Naive thymus-derived CD4-positive, alpha-beta T cell (primary cell): ENCODE measurements at regions not wholly inside any gene's neighbourhood (a gene's known extent, or its start where the extent isn't known, plus 50 kb on each side); places are given as distances from the start of the nearest gene placed in this dataset.
A peak's percentile ranks its signal among the peaks of the same experiment; 100 is the strongest.

Source experiments
- ATAC-seq: fragments of 150-1000 bp; cut with Tn5 transposase; 2 replicates; pipeline ENCODE4 v1.10.0; 2021; ENCODE audit warnings: mild to moderate bottlenecking, moderate library complexity
- CTCF ChIA-PET: fragments of 350-600 bp; sonication (Branson Sonifier 250); formaldehyde crosslinking; loops from one replicate; lab custom pipeline; 2021; ENCODE audit warnings: antibody characterized with exemption; lab: Charles Lee
- POLR2A ChIA-PET: fragments of 350-600 bp; sonication (Branson Sonifier 250); formaldehyde crosslinking; loops from one replicate; lab custom pipeline; 2021; ENCODE audit warnings: antibody characterized with exemption, inconsistent platforms; lab: Charles Lee
- DNase-seq, 9 donors: peaks; one replicate each; pipeline versions ENCODE4 v3.0.0 to v3.0.0-alpha.2; 2020 to 2022; ENCODE audit warnings: mixed read lengths in 1 of 9
- H3K27ac ChIP-seq: one replicate; pipeline ENCODE4 v1.7.0; 2013; ENCODE audit warnings: mild to moderate bottlenecking, low read depth, low read length, moderate library complexity
- H3K27me3 ChIP-seq, 2 donors: one replicate each; pipeline ENCODE4 v1.7.0; 2013; ENCODE audit warnings: low read length in 2 of 2, mild to moderate bottlenecking in 2 of 2, moderate library complexity in 2 of 2; ENCODE audit not compliant: control insufficient read depth in 2 of 2, insufficient read depth in 2 of 2
- H3K36me3 ChIP-seq, 3 experiments: 1 replicate in 2 of 3; 2 replicates in 1 of 3; pipeline ENCODE4 v1.7.0; 2013; ENCODE audit warnings: low read length in 3 of 3, mild to moderate bottlenecking in 3 of 3, moderate library complexity in 1 of 3; ENCODE audit not compliant: insufficient read depth in 3 of 3, control insufficient read depth in 2 of 3
- H3K4me1 ChIP-seq, 2 donors: one replicate each; pipeline ENCODE4 v1.7.0; 2013; ENCODE audit warnings: low read length in 2 of 2, mild to moderate bottlenecking in 2 of 2, moderate library complexity in 1 of 2; ENCODE audit not compliant: control insufficient read depth in 2 of 2, insufficient read depth in 2 of 2
- H3K4me3 ChIP-seq: 2 replicates; pipeline ENCODE4 v1.7.0; 2013; ENCODE audit warnings: mild to moderate bottlenecking, low read length
- H3K9me3 ChIP-seq, 3 experiments: 1 replicate in 2 of 3; 2 replicates in 1 of 3; pipeline ENCODE4 v1.7.0; 2013; ENCODE audit warnings: low read length in 3 of 3; ENCODE audit not compliant: control insufficient read depth in 2 of 3
- H3K27ac Mint-ChIP-seq, 9 donors: one replicate each; pipeline ENCODE4 v1.8.0; 2020 to 2022; ENCODE audit warnings: mixed read lengths in 9 of 9, mild to moderate bottlenecking in 8 of 9, moderate library complexity in 5 of 9, inconsistent platforms in 2 of 9
- H3K27me3 Mint-ChIP-seq, 5 donors: one replicate each; pipeline ENCODE4 v1.8.0; 2021 to 2022; ENCODE audit warnings: mixed read lengths in 5 of 5, mild to moderate bottlenecking in 1 of 5
- H3K36me3 Mint-ChIP-seq, 5 donors: one replicate each; pipeline ENCODE4 v1.8.0; 2020 to 2022; ENCODE audit warnings: mixed read lengths in 5 of 5, mild to moderate bottlenecking in 3 of 5, inconsistent platforms in 1 of 5
- H3K4me1 Mint-ChIP-seq, 7 donors: one replicate each; pipeline ENCODE4 v1.8.0; 2020 to 2022; ENCODE audit warnings: mixed read lengths in 7 of 7, mild to moderate bottlenecking in 3 of 7, inconsistent platforms in 1 of 7
- H3K4me3 Mint-ChIP-seq, 10 donors: one replicate each; pipeline ENCODE4 v1.8.0; 2020 to 2022; ENCODE audit warnings: mild to moderate bottlenecking in 10 of 10, mixed read lengths in 10 of 10, moderate library complexity in 6 of 10, inconsistent platforms in 2 of 10
- H3K9me3 Mint-ChIP-seq, 11 donors: one replicate each; pipeline ENCODE4 v1.8.0; 2020 to 2022; ENCODE audit warnings: mixed read lengths in 11 of 11, mild to moderate bottlenecking in 4 of 11, inconsistent platforms in 1 of 11, moderate library complexity in 1 of 11
- intact Hi-C, 2 donors: fragments of 100-400 bp; cut with micrococcal nuclease; formaldehyde crosslinking; loops; one replicate each; pipeline ENCODE4 v1.15.1; 2023

DNA sequence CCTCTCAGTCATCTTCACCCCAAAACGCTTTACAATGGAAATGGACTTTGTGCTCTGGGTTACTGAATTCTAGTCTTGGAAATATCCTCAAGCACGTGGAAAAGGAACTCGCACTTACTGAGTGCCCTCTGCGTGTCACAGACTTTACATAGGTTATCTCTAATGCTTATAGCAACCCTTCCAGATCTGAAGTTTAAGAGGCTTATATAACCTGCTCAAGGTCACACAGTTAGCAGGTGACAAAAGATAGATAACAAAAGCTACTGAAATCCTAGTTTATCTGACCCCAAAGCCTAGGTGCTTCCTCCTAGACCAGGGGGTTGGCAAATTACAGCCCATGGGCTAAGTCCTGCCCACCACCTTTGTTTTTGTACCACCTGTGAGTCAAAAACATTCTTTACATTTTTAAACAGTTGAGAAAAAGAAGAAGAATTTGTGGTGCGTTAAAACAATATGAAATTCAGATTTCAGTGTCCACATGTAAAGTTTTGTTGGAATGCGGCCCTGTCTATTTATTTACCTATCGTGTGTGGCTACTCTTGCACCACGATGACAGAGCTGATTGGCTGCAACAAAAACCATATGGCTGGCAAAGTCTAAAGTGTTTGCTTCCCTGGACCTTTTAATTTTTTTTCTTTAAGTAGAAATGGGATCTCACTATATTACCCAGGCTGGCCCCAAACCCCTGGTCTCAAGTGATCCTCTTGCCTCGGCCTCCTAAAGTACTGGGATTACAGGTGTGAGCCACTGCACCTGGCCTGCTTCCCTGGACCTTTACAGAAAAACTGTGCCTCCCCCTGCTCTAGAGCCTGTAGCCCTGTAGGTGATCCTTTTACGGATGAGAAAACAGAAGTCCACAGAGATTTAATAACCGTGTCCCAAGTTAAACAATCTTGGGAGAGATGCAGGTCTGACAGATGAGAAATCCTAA, 110.2 kb upstream of the RREB1 start:
- Mint-ChIP-seq H3K36me3 (no peaks in the 10 kb centered on the region), H3K4me3 (no peak overlapping the region), H3K4me1 (no peaks in the 10 kb centered on the region), H3K27me3 (peaks cover 0 to 36% (median 0%) of the 10 kb centered on the region in 5 donors), H3K9me3 (peaks cover 0 to 6% (median 0%) of the 10 kb centered on the region in 11 donors), H3K27ac (no peak overlapping the region)
- Histone ChIP-seq H3K27ac (no peak overlapping the region), H3K9me3 (no peaks in the 10 kb centered on the region), H3K4me1 (no peaks in the 10 kb centered on the region), H3K36me3 (no peaks in the 10 kb centered on the region), H3K4me3 (no peak overlapping the region), H3K27me3 (no peaks in the 10 kb centered on the region)
- intact Hi-C loops, result no loop called here
- ATAC-seq (no peak), DNase-seq (no peak)
- POLR2A ChIA-PET, result no interaction called here
- CTCF ChIA-PET, result no interaction called here

DNA sequence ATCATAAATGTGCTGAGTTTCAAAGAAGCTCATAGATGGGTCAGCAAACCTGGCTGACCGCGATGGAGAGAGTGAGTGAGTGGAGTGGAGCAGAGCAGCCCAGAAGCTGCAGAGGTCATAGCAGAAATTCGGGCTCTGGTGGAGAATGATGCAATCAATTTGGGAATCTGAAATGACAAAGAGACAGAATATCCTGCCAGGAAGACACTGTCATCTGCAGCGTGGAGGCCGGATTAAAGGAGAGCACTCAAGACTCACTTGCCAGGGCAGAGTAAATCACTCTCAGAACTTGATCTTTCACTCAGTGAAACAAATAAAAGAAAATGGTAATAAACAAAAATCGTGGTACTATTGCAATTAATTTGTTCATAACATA, 109.6 kb upstream of the RREB1 start:
- CTCF ChIA-PET, result no interaction called here
- H3K9me3 Mint-ChIP-seq, result peaks cover 0 to 6% (median 0%) of the 10 kb centered on the region in 11 donors
- ATAC-seq (no peak), DNase-seq (no peak)
- H3K4me3 Mint-ChIP-seq, result no peak overlapping the region
- Histone ChIP-seq H3K4me3 (no peak overlapping the region), H3K36me3 (no peaks in the 10 kb centered on the region), H3K27ac (no peak overlapping the region), H3K4me1 (no peaks in the 10 kb centered on the region), H3K27me3 (no peaks in the 10 kb centered on the region), H3K9me3 (no peaks in the 10 kb centered on the region)
- no peaks in the 10 kb centered on the region for H3K4me1 Mint-ChIP-seq
- no peaks in the 10 kb centered on the region for H3K36me3 Mint-ChIP-seq
- intact Hi-C loops, result no loop called here
- POLR2A ChIA-PET, result no interaction called here
- no peak overlapping the region for H3K27ac Mint-ChIP-seq
- peaks cover 0 to 36% (median 0%) of the 10 kb centered on the region in 5 donors for H3K27me3 Mint-ChIP-seq

DNA sequence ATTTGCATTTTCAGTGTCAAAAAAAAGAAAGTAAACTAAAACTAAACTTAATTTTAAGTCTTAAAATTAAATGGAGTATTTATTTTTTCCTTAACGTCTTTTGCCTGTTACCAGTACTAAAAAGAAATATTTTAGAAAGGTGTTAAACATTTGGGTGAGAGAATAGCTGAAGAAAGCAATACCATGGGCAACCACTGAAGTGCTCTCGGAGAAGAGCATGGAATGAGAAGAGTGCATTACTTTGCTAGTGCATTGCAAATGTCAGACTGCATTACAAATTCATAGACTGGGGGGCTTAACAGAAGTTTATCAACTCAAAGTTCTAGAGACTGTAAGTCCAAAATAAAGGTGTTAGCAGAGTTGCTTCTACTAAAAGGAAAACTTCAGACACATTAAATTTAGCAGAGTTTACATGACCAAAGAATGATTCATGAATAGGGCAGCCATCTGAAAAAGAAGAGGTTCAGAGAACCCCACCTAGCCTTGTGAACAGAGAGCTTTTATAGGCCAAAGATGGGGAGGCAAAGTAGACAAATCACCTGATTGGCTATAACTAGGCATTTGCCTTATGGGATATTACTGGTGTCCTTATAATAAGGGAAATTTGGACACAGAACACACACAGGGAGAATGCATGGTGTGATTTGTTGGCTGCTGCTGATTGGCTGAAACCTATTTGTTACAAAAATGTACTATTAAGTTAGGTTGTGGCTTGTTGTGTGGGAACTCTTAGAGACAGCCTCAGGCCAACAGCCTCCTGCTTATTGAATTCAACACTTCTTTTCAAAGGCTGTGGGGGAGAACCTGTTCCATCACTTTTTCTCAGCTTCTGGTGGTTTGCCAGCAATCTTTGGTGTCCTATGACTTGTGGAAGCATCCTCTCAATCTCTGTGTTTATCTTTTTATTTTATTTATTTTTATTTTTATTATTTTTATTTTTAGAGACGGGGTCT, 106.7 kb upstream of the RREB1 start:
- H3K9me3 ChIP-seq, result no peaks in the 10 kb centered on the region
- no peaks in the 10 kb centered on the region for H3K36me3 ChIP-seq
- Mint-ChIP-seq H3K36me3 (no peaks in the 10 kb centered on the region), H3K9me3 (peaks cover 0 to 6% (median 0%) of the 10 kb centered on the region in 11 donors), H3K4me3 (no peak overlapping the region), H3K4me1 (peaks cover 0 to 5% (median 0%) of the 10 kb centered on the region in 7 donors), H3K27ac (peak overlapping the region in 1 of 9 donors; percentile 83), H3K27me3 (peaks cover 0 to 30% (median 0%) of the 10 kb centered on the region in 5 donors)
- intact Hi-C loops, result no loop called here
- ChIA-PET CTCF (no interaction called here), POLR2A (no interaction called here)
- H3K27ac ChIP-seq, result no peak overlapping the region
- H3K4me1 ChIP-seq, result no peaks in the 10 kb centered on the region
- H3K27me3 ChIP-seq, result no peaks in the 10 kb centered on the region
- DNase-seq, result no peak
- ATAC-seq, result no peak
- H3K4me3 ChIP-seq, result no peak overlapping the region

DNA sequence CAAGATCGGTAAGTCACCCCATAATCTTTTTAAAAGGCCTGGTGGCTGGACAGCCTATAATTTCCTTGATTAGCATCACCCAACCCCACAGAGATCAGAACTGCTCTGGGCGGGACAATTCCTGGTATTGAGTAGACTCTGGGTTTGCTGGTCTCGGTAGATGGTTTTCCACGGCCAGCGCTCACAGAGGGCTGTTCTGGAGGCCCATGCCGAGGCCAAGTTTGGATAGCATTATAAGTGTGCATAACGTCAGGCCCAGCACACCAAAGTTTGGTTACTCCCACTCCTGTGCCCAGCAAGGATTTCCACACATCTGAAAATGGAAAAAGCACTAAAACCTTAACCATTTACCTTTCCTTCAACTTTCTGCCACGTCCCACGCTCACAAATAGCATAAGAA, 104.7 kb upstream of the RREB1 start:
- no peak for DNase-seq
- Histone ChIP-seq H3K27me3 (no peaks in the 10 kb centered on the region), H3K9me3 (no peaks in the 10 kb centered on the region), H3K4me3 (no peak overlapping the region), H3K36me3 (no peaks in the 10 kb centered on the region), H3K4me1 (no peaks in the 10 kb centered on the region), H3K27ac (no peak overlapping the region)
- peaks cover 0 to 6% (median 0%) of the 10 kb centered on the region in 11 donors for H3K9me3 Mint-ChIP-seq
- peaks cover 0 to 20% (median 0%) of the 10 kb centered on the region in 5 donors for H3K27me3 Mint-ChIP-seq
- intact Hi-C loops, result no loop called here
- no peaks in the 10 kb centered on the region for H3K36me3 Mint-ChIP-seq
- ChIA-PET POLR2A (no interaction called here), CTCF (no interaction called here)
- no peak for ATAC-seq
- no peak overlapping the region for H3K4me3 Mint-ChIP-seq
- peaks cover 0 to 5% (median 0%) of the 10 kb centered on the region in 7 donors for H3K4me1 Mint-ChIP-seq
- H3K27ac Mint-ChIP-seq, result no peak overlapping the region

DNA sequence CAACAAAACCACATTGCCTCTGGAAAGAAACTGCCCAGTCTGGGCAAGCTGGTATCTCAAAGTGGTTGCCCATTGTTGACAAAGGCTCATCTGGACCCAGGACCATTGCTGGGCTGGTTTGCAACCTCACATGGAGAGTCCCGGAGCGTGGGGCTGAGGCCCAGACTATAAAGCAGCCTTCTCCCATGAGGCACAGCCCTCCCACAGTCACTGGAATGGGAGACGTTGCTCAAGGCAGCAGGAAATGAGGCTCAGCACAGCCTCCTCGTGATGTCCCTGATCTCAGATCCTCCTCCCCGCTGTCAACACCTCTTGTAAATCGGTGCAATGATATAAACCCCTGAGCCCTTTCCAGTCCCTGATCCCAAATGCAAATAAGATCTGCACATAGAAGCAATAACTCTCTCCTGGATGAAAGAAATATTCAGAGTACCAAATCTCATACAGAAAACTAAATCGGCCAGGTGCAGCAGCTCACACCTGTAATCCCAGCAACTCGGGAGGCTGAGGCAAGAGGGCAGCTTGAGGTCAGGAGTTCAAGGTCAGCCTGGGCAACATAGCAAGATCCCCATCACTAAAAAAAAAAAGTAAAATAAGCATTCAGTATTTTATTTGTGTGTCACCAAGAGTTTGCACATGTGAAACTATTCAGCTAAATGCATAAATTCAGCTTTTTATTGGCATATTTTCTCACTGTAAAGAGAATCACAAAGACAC, 103.0 kb upstream of the RREB1 start:
- DNase-seq (no peak), ATAC-seq (no peak)
- no peaks in the 10 kb centered on the region for H3K36me3 ChIP-seq
- H3K9me3 ChIP-seq, result no peaks in the 10 kb centered on the region
- H3K27me3 ChIP-seq, result no peaks in the 10 kb centered on the region
- H3K9me3 Mint-ChIP-seq, result peaks cover 0 to 6% (median 0%) of the 10 kb centered on the region in 11 donors
- no peak overlapping the region for H3K27ac Mint-ChIP-seq
- H3K4me1 ChIP-seq, result no peaks in the 10 kb centered on the region
- no peak overlapping the region for H3K27ac ChIP-seq
- no peaks in the 10 kb centered on the region for H3K36me3 Mint-ChIP-seq
- no peak overlapping the region for H3K4me3 ChIP-seq
- POLR2A ChIA-PET, result no interaction called here
- H3K4me3 Mint-ChIP-seq, result no peak overlapping the region
- H3K4me1 Mint-ChIP-seq, result peaks cover 0 to 5% (median 0%) of the 10 kb centered on the region in 7 donors
- intact Hi-C loops, result no loop called here
- H3K27me3 Mint-ChIP-seq, result peaks cover 0 to 13% (median 0%) of the 10 kb centered on the region in 5 donors
- CTCF ChIA-PET, result no interaction called here

DNA sequence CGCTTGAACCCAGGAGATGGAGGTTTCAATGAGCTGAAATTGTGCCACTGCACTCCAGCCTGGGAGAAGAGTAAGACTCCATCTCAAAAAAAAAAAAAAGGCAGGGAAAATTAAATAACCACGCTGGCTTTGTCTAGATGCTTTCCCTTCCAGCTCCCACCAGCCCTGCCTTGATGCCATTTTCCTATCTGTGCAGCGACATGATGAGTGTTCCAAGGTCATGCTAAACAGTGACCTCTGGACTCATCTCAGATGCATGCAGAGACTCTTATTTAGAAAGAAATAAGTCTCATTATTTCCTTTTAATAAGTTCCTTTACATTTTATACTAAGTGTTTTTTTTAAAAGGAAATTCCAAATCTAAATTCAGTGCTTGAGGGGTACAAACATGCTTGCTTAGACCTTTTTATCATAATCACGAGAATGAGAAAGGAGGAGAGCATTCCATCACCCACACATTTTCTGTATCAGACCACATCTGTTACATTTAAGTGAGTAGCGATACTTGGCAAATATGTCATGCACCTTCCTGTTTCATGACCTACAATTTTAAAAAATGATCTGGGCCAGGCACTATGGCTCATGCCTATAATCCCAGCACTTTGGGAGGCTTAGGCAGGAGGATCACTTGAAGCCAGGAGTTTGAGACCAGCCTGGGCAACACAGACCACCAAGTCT, 101.1 kb upstream of the RREB1 start:
- H3K4me1 Mint-ChIP-seq, result peaks cover 0 to 5% (median 0%) of the 10 kb centered on the region in 7 donors
- no peak overlapping the region for H3K4me3 Mint-ChIP-seq
- ChIA-PET CTCF (no interaction called here), POLR2A (interaction anchor here (0.6 kb wide), 1 partner anchor 21 kb away, joined by 5 read pairs; no protein-coding TSS in a partner anchor)
- H3K27me3 Mint-ChIP-seq, result peaks cover 0 to 15% (median 0%) of the 10 kb centered on the region in 5 donors
- H3K4me1 ChIP-seq, result no peaks in the 10 kb centered on the region
- no peaks in the 10 kb centered on the region for H3K36me3 ChIP-seq
- no peak overlapping the region for H3K4me3 ChIP-seq
- intact Hi-C loops, result no loop called here
- no peak for ATAC-seq
- no peaks in the 10 kb centered on the region for H3K9me3 ChIP-seq
- no peaks in the 10 kb centered on the region for H3K9me3 Mint-ChIP-seq
- H3K27ac ChIP-seq, result no peak overlapping the region
- H3K27ac Mint-ChIP-seq, result no peak overlapping the region
- H3K27me3 ChIP-seq, result no peaks in the 10 kb centered on the region
- H3K36me3 Mint-ChIP-seq, result no peaks in the 10 kb centered on the region
- DNase-seq, result no peak
